GM18868 (cell line): ENCODE measurements at regions not wholly inside any gene's neighbourhood (a gene's known extent, or its start where the extent isn't known, plus 50 kb on each side); places are given as distances from the start of the nearest gene placed in this dataset.
"Not testable (repeated sequence)": the region's sequence is repeated elsewhere in the genome, so short reads cannot be mapped to it uniquely, and the experiment has no call there.

Source experiments
- ATAC-seq: cut with Tn5 transposase; IDR thresholded peaks from one replicate; pipeline ENCODE4 v1.9.1; 2021; ENCODE audit warnings: mild to moderate bottlenecking, moderate library complexity; ENCODE audit not compliant: unreplicated experiment

DNA sequence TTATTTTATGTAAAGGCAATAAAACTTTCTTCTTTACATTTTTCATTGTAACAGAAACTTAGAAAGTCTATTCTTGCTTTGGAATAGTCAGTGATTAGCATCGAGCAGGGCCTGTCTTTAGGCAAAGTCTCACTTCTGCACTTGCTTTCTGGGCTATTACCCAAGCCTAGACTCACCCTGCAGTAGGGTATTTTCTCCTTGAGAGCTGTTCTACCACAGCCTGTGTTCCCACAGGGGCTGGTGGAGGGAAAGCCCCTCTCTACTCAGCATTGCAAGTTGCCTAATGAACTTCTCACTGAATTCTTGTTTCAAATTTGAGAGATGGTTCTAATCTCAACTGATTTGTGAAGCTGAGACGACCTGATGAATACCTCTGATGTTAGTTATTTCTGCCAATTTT lies 111.7 kb upstream of the KLHL14 start:
- peak; percentile 99 for ATAC-seq

DNA sequence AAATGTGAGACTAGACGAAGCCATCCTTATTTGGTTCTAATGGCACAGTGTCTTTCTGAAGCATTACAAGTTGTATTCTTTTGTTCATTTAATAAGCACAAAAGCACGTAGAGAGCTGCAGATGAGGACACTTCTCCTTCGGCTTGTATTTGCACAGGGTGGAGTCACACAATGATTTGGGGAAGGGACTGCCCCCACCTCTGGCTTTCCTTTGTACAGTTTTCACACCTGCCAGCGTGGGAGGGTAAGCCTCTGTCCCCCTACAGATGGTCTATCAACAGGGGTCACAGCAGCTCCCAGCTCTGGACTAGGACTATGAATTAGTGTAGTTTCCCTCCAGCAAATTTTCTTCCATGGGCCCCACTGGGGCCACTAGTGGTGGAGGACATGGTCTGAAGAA lies 108.2 kb upstream of the KLHL14 start:
- ATAC-seq, result no peak

DNA sequence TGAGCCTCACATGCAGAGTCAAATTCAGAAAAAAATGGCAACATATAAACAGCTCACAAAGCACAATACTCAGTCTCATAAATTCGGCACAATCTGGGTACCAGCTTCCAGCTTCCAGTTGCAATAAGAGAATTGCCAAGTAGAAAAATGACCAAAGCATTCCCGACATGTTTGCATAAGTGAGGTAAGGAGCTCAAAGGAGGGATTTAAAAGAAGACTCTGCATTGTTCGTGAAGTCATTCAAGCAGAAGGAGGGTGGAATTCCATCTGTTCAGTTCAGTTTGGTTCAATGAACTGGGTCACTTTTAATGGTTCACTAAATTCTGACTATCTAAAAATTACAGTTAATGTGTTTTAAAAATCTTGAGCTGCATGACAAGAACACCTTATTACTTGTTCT lies 106.7 kb upstream of the KLHL14 start:
- ATAC-seq, result no peak

DNA sequence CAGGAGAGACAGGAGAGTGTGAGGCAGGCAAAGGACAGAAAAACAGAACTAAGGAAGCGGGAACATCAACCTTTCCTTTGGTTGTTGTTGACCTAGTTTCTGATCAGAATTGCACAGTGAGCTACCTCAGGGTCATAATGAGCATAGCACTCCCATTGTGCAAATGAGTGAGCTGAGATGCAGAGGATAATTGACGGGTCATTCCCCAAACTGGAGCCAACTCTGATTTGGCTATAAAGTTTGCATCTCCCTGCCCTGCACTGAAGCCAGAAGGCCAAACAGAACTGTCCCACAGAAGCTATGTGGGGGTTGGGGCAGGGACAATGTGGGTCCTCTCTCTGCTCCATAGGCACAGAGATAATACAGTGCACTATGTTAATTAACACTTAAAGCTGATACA lies 105.6 kb upstream of the KLHL14 start:
- no peak for ATAC-seq

DNA sequence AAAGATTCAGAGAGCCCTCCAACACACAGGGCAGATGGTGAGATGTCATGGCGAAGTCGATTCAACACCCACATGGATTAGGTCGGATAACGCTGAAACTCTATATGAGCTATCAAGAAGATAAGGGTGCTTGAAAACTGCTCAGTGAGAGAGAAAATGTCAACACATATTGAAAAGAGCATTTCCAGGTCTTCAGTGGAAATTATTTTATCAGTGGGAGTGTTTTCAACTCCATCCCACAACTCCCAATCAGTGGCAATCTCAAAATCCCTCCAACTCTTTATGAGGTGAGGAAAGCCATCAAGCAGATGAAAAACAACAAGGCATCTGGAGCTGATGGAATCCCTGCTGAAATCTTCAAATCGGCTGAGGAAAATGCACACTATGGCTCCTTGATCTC lies 104.5 kb upstream of the KLHL14 start:
- ATAC-seq, result no peak

DNA sequence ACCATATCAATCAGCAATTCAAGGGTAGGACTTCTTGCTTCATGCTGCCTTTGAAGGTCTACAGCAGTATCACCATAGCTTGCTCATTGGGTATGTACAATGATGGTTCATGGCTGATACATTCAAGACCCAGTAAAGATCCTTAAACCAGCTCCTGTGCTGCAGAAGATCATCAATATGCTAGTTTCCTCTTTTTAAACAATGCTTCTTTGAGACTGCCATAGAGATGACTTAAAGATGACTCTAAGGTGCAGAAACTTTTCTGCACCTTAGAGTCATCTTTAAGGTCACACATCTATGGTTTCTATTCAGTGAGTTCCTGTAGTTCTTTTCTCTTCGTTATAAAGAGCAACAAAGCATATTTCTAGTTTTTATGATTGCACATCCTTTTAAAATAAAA lies 102.8 kb upstream of the KLHL14 start:
- ATAC-seq, result no peak

DNA sequence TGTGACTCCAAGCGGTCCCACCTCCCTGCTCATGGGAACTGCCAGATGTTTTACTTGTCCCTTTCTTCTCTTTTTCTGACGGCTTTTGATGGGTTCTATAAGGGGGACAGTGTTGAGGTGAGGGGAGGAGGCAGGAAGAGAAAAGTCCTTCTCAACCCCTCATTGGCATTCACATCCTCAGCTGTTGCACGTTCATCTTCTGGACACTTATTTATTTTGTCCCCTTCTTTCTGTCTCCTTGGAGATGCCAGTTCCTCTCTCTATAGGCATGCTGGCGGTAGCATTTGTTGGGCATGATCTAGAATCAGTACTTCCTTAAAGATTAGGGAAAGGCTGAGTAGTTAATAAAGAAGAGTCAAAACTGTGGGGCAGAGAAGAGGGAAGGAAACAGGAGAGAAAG lies 99.0 kb upstream of the KLHL14 start:
- ATAC-seq, result no peak

DNA sequence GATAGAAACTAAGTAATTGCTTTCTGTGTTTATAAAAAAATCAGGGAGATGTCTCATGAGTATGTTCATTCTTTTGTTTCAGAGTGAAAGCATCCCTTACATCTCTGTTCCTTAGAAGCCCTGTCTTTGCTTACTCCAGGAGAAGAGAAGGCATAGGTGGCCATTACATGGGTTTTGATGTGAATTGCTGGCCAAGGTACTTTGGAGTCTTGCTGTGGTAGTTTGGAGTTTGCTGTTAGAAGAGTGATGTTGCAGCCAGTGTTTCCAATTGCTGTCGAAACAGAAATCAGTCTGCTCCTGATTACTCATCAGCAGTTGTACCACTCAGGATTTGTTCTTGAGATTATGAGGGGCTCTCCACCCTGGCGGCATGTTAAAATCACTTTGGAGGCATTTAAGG lies 97.8 kb upstream of the KLHL14 start:
- ATAC-seq, result no peak

DNA sequence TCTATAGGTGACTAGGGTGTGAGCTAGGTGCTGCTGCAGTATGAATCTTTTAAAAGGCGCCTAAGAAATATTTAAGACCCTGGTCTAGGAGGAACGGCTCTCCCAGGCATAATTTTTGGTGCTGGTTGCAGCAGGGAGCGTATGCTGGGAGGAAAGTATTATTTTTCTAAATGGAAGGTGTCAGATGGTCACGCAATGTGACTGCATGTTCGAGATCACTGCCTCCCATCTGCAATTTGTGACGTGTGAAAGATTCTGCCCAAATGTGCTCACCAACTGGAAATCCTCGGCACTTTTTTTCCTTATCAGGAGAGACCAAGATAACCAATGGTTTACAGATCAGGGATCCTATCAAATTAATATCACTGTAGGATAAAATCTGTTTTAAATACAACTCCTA lies 95.6 kb upstream of the KLHL14 start:
- ATAC-seq, result no peak

DNA sequence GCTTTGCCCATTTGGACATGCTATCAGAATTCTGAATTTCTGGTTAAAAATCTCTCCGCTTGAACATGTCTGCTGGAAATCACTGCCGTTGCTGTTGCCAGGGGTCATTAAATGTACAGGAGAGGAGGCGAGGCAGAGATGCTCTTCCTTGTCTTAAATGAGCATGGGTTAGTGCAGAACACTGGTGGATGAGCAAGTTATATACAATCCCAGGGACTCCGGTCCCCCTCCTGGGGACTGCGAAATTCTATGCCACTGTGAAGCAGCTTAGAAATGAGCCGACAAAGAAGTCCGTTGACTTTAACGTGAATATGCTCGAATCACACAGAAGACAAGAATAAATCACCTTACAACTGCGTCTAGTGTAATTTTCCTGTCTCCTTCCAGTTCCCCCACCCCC lies 95.1 kb upstream of the KLHL14 start:
- ATAC-seq, result peak; percentile 6

DNA sequence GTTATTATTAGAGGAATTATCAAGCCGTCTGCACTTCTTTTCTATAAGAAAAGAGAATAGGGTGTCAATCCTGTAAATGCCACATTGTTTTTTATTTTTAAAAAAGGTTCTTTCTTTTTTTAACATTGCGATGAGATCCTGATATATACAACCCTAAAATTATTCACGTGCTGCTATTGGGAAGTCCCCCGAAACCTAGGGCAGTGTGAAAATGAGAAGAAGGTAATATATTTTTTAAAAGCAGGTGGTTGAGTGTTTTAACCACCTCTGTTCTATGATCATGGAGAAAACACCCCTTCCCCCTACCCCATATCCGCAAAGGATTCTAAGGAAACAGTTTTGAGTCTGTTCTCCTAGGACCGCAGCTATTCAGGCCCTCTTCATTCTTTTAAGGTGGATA lies 94.5 kb upstream of the KLHL14 start:
- ATAC-seq, result peak; percentile 58

DNA sequence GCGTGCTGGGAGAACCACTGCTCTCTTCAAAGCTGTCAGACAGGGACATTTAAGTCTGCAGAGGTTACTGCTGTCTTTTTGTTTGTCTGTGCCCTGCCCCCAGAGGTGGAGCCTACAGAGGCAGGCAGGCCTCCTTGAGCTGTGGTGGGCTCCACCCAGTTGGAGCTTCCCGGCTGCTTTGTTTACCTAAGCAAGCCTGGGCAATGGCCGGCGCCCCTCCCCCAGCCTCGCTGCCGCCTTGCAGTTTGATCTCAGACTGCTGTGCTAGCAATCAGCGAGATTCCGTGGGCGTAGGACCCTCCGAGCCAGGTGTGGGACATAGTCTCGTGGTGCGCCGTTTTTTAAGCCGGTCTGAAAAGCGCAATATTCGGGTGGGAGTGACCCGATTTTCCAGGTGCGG lies 89.2 kb upstream of the KLHL14 start:
- ATAC-seq, result not testable (repeated sequence)

DNA sequence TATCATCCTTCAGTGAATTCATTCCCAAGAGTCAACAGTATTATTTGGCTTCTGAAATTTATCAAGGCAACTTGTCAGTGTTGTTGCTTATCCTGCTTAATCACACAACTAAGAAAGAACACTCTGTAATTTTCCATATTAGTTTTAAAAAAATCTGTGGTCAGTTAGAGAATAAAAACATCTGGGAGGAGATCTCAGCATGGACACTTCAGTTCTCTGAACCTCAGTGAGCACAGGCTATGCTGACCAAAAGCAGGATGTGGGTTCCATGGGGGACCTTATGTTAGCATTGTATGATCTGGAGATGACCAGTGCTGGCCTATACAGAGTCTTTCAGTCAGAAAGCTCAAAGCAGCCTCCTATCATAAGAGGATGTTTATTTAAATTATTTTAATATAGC lies 79.1 kb upstream of the KLHL14 start:
- ATAC-seq, result no peak

DNA sequence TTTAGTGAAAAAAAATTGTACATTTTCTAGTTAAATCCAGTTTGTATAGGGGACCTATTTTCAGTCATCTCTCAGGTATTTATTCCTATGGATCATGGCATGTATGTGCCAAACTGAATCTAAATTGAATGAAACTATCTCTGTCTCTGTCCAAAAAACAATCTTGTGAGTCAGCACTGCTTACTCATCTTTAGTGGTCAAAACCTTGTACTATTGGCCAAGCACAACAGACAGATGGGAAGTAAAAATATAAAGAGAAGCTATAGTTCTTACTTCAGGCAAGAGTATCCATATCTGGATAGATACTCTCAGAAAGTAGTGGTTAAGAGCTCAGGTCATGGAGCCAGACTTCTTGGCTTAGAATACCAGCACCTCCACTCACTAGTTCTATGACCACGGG lies 76.0 kb upstream of the KLHL14 start:
- ATAC-seq, result no peak

DNA sequence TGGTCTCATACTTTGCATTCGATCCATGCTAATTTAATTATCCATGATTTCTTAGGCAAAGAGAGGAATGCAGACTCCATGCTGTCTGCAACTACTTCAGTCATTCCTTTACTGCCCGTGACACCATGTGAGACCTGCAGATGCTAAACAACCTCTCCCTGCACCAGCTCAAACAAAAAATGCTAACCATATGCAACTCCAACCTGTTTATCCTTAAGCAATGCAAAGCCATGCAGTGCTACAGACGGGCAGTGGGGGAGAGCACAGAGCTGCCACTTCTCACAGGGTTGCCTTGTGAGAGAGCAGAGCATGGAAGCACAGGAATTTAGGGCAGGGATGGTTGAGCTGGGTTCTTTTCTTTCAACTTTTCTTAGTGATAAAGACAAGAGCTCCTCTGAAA lies 74.9 kb upstream of the KLHL14 start:
- no peak for ATAC-seq

DNA sequence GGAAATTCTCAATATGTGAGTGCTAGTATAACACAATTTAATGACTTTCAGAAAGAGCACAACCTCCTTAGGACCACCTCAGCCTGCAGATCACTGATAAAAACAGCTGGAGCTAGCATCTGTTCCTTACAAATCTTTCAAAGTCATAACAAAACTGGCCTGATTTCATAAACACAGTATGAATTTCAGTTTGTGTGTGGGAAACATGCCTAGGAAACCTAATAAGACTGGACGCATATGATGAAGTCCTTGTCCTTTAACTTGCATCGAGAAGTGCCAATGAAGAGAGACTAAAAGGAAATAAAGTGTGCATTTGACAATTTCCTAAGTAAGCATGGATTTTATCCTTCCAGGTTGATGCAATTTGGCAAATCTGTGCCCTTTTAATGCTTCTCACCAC lies 74.1 kb upstream of the KLHL14 start:
- no peak for ATAC-seq

DNA sequence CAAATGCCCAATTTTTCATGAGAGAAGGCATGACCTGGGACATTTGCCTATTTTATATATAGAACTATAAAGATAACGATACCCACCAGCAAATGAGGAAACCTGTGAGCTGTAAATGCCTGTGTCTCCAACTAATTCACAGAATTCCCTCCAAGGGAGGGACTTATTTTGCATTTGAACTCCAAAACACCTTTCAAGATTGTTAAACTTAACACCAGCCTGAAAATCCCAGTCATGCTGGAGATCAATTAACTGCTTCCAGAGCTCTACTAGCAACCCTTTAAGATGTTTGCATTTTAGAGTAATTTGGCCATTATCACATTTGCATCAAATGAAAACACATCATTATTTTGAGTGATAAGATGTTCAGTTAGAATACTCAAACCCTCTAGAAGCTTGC lies 68.1 kb upstream of the KLHL14 start:
- no peak for ATAC-seq

DNA sequence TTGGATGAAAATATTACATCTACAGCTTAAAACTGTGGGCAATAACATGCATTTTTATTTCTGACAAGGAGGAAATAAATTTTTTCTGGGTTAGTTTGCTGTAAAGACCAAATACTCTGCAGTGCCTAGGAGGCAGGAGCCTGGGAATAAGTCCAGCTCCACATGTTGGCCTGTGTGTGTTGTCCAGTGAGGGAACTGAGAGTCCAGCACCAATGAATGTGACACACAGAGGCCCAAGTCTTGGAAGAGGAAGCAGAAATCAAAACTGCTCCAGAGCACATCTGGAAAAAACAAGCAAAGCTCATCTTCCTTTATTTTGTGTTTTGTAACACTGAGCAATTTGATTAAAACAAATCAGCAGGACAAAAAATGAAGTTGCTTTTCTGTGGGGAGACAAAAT lies 63.1 kb upstream of the KLHL14 start:
- ATAC-seq, result no peak

DNA sequence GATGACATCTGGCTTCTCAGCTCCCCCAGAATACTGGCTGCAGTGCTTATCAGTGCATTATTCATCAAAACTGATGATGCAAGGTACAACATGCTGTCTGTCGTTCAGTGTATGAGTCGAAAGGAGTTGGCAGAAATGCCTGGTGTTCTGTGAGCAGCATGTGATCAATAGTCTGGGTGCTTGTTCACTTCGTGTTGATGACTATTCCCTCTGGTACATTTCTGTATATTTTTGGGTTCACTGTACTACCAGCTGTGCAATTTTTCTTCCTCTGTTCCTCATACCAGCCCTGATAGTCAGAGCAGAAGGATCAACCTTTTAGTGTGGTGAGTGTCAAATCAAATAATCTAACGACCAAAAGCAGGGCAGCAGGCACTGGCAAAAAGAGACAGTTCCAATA lies 59.0 kb upstream of the KLHL14 start:
- no peak for ATAC-seq

DNA sequence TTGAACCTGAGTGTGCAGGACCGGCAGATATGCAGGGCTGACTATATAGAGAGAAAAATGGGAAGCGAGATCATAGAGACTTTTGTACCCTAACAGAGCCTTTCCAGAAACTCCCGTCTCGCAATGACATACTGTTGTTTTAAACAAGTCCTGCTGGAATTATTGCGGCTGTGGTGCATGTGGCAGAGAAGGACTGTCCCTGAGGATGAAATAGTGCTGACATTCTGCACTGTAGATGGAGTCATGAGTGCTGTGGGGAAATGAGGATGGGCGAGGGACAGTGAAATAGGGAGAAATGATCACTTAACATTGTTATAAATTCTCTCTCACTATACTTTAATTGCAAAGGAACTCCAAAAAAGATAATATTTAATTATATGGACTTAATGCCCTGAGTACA lies 50.4 kb upstream of the KLHL14 start:
- no peak for ATAC-seq
